Upper lobe of right lung (tissue), 1 donor: ENCODE measurements at regions not wholly inside any gene's neighbourhood (a gene's known extent, or its start where the extent isn't known, plus 50 kb on each side); places are given as distances from the start of the nearest gene placed in this dataset.
"Not testable (repeated sequence)": the region's sequence is repeated elsewhere in the genome, so short reads cannot be mapped to it uniquely, and the experiment has no call there.

Source experiments
- ATAC-seq: fragments of 200-7000 bp; cut with Tn5 transposase; one replicate; pipeline ENCODE4 v1.9.1; 2020; ENCODE audit warnings: mild to moderate bottlenecking, moderate library complexity
- DNase-seq: peaks from one replicate; pipeline ENCODE4 v3.0.0-alpha.2; 2020
- H3K27ac ChIP-seq: fragments of 200-600 bp; one replicate; pipeline ENCODE4 v1.8.0; 2022
- H3K27me3 ChIP-seq: fragments of 200-600 bp; one replicate; pipeline ENCODE4 v1.8.0; 2022; ENCODE audit warnings: mild to moderate bottlenecking
- H3K36me3 ChIP-seq: fragments of 200-600 bp; one replicate; pipeline ENCODE4 v1.8.0; 2022
- H3K4me1 ChIP-seq: fragments of 200-600 bp; one replicate; pipeline ENCODE4 v1.8.0; 2022
- H3K4me3 ChIP-seq: fragments of 200-600 bp; one replicate; pipeline ENCODE4 v1.8.0; 2022; ENCODE audit warnings: mild to moderate bottlenecking
- H3K9me3 ChIP-seq: fragments of 200-600 bp; one replicate; pipeline ENCODE4 v1.8.0; 2022
- intact Hi-C: fragments of 100-400 bp; cut with DNase I; formaldehyde crosslinking; loops from one replicate; pipeline ENCODE4 v1.11.0; 2022
- TF ChIP-seq, protein P1 (sequence below): fragments of 200-600 bp; IDR thresholded peaks from one replicate; pipeline ENCODE4 v1.8.0; 2022; ENCODE audit warnings: antibody characterized with exemption
- donor health status: DM: no; HTN: yes; CAD: no; lungs with severe emphysema.

DNA sequence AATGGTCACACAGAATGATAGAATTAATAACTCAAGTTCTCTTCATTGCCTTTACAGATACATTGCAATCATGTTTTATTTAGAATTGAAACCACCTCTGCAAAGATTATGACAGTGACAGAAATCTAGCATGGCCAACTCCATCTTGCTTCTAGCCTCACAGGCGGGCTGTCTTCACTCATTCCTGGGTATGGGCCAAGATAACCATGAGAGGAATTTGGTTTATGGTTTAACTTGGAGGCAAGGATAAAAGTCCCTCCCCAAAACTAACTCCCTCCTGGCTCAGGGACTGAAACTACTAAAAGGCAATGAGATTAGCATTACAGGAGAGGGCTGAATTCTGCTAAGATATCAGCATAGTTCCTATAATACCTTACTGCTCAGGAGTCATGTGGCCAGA, 95.2 kb upstream of the CST7 start:
- H3K4me3 ChIP-seq: no peak overlapping the region
- no peaks in the 10 kb centered on the region for H3K36me3 ChIP-seq
- ATAC-seq (no peak), DNase-seq (no peak)
- H3K9me3 ChIP-seq: no peaks in the 10 kb centered on the region
- TF ChIP-seq, protein P1, sequence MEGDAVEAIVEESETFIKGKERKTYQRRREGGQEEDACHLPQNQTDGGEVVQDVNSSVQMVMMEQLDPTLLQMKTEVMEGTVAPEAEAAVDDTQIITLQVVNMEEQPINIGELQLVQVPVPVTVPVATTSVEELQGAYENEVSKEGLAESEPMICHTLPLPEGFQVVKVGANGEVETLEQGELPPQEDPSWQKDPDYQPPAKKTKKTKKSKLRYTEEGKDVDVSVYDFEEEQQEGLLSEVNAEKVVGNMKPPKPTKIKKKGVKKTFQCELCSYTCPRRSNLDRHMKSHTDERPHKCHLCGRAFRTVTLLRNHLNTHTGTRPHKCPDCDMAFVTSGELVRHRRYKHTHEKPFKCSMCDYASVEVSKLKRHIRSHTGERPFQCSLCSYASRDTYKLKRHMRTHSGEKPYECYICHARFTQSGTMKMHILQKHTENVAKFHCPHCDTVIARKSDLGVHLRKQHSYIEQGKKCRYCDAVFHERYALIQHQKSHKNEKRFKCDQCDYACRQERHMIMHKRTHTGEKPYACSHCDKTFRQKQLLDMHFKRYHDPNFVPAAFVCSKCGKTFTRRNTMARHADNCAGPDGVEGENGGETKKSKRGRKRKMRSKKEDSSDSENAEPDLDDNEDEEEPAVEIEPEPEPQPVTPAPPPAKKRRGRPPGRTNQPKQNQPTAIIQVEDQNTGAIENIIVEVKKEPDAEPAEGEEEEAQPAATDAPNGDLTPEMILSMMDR: no peak
- H3K4me1 ChIP-seq: no peaks in the 10 kb centered on the region
- H3K27me3 ChIP-seq: peaks cover 4% of the 10 kb centered on the region
- intact Hi-C loops: no loop called here
- H3K27ac ChIP-seq: no peak overlapping the region

DNA sequence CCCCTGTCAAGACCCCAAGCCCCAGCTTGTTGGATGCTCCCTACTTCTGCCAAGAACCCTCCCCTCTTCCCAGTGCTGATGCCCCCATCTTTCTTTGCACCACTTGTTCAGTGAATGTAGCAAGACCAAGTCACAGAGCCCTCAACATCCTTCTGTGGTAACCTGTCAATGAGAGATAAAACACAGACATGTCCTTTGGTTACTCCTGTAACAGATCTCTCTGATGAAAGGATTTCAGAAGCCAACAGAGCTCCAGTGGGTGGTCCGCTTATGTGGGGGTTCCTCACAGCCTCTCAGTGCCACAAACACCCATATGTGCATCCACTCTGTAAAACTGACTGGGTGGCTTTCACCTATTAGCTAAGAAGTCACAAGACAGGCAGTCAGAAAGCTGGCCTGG, 93.2 kb upstream of the CST7 start:
- Histone ChIP-seq H3K4me3 (no peak overlapping the region), H3K27me3 (no peaks in the 10 kb centered on the region), H3K9me3 (no peaks in the 10 kb centered on the region), H3K27ac (no peak overlapping the region), H3K36me3 (no peaks in the 10 kb centered on the region), H3K4me1 (no peaks in the 10 kb centered on the region)
- DNase-seq (no peak), ATAC-seq (no peak)
- TF ChIP-seq, protein P1: no peak
- intact Hi-C loops: no loop called here

DNA sequence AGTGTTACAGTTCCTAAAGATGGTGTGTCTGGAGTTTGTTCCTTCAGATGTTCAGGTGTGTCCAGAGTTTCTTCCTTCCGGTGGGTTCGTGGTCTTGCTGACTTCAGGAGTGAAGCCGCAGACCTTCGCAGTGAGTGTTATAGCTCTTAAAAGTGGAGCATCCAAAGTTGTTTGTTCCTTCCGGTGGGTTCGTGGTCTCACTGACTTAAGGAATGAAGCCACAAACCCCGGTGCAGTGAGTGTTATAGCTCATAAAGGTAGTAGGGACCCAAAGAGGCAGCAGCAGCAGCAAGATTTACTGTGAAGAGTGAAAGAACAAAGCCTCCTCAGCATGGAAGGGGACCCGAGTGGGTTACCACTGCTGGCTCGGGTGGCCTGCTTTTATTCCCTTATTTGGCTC, 90.6 kb upstream of the CST7 start:
- H3K9me3 ChIP-seq, H3K4me1 ChIP-seq, H3K27ac ChIP-seq, intact Hi-C loops, H3K27me3 ChIP-seq, H3K4me3 ChIP-seq, H3K36me3 ChIP-seq, ATAC-seq, DNase-seq: not testable (repeated sequence)

DNA sequence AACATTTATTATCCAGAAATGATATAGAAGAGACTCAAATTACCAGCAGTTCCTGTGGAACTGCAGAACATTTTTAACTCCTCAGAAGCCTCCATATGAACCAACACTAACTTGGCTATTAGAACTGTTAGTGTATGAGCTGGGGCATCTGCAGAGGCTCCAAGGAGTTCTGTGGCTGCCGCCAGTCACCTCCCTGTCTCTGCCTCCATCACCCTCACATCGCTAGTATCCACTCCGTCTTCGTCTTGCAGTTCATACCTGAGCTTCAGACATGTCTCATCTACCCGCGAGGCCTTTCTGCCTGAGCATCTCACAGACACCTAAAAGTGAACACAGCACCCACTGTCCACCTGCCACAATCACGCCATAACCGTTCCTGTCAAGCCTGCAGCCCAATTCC, 89.5 kb upstream of the CST7 start:
- H3K27ac ChIP-seq: no peak overlapping the region
- no peaks in the 10 kb centered on the region for H3K4me1 ChIP-seq
- no peaks in the 10 kb centered on the region for H3K9me3 ChIP-seq
- H3K27me3 ChIP-seq: no peaks in the 10 kb centered on the region
- H3K36me3 ChIP-seq: no peaks in the 10 kb centered on the region
- DNase-seq: no peak
- intact Hi-C loops: no loop called here
- ATAC-seq: no peak
- TF ChIP-seq, protein P1: no peak
- no peak overlapping the region for H3K4me3 ChIP-seq

DNA sequence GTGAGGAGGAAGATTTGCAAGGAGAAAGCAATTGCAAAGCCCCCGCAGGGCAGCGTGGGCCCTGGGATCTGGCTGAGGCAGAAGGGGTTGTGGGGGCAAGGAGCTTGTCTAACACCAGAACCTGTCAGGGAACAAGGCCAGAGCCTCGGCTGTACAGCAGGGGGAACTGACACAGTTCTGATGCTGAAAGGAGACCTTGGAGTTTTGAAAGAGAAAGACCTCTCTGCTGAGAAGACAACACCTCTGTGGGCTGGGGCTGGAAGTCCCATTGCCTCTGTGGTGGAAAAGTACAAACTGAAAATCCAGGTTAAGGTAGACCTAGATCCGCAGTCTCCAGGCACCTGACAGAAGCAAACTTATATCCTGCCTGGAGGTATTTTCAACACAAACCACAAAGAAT, 86.9 kb upstream of the CST7 start:
- intact Hi-C loops: no loop called here
- Histone ChIP-seq H3K4me3 (no peak overlapping the region), H3K4me1 (no peaks in the 10 kb centered on the region), H3K9me3 (no peaks in the 10 kb centered on the region), H3K27me3 (no peaks in the 10 kb centered on the region), H3K27ac (no peak overlapping the region), H3K36me3 (no peaks in the 10 kb centered on the region)
- DNase-seq (no peak), ATAC-seq (no peak)
- TF ChIP-seq, protein P1: no peak

DNA sequence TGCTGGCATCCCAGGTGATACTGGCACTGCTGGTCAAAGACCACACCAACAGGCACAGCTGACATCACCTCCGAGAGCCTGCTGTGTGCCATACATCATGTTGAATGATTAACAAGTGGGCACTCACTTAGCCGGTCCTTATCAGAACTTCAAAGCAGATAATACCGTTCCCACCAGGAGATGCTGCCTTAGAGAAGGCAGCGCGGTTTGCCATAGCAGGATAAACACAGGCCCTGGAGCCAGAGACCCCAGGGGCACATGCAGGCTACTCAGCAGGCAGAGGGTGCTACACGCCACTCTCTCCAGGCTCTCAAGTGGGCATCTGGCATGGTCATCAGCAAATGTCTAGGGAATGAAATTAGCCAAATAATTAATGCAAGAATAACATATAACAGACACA, 86.5 kb upstream of the CST7 start:
- Histone ChIP-seq H3K27ac (no peak overlapping the region), H3K9me3 (no peaks in the 10 kb centered on the region), H3K27me3 (no peaks in the 10 kb centered on the region), H3K4me3 (no peak overlapping the region), H3K4me1 (no peaks in the 10 kb centered on the region), H3K36me3 (no peaks in the 10 kb centered on the region)
- DNase-seq (no peak), ATAC-seq (no peak)
- TF ChIP-seq, protein P1: no peak
- intact Hi-C loops: no loop called here
